ENCODE measurements at regions not wholly inside any gene's neighbourhood (a gene's known extent, or its start where the extent isn't known, plus 50 kb on each side); places are given as distances from the start of the nearest gene placed in this dataset.
A peak's percentile ranks its signal among the peaks of the same experiment; 100 is the strongest.
"Not testable (repeated sequence)": the region's sequence is repeated elsewhere in the genome, so short reads cannot be mapped to it uniquely, and the experiment has no call there.

DNA sequence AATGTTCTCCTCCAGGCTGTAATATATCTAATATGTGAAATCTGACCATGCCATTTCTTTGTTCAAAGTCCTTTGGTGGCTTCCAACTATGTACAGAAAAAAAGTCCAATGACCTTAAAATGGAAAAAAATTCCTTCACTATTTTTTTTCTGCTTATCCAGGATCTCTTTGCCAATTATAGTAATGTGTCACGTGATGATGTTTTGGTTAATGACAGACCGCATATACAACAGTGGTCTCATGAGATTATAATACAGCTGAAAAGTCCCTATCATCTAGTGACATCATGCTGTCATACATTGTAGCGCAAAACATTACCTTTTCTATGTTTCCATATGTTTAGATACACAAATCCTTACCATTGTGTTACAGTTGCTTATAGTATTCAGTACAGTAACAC lies 477.6 kb downstream of the TMEM232 start:
- DNase-seq = no peak

DNA sequence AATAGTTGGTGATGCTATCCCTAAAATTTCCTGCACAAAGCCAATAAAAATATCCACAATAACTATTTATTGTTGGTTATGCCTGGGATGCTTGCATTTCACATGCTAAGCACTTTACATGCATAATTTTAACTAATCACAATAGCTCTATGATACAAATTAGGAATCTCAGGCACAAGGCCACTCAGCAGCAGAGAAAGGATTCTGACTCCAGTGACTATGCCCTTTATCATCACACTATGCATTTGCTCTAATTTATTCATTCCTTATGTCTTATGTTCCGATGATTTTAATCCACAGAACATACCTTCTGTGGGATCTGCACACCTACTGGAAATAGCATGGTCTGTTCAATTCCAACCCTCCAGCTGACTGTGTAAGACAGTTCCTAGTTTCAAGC lies 476.1 kb downstream of the TMEM232 start:
- DNase-seq = no peak

- DNase-seq = no peak
Observed at GRCh38 chr5:110250755-110251154, 475.7 kb downstream of the TMEM232 start.

- no peak for DNase-seq
Observed at GRCh38 chr5:110251366-110251765, 475.1 kb downstream of the TMEM232 start.

DNA sequence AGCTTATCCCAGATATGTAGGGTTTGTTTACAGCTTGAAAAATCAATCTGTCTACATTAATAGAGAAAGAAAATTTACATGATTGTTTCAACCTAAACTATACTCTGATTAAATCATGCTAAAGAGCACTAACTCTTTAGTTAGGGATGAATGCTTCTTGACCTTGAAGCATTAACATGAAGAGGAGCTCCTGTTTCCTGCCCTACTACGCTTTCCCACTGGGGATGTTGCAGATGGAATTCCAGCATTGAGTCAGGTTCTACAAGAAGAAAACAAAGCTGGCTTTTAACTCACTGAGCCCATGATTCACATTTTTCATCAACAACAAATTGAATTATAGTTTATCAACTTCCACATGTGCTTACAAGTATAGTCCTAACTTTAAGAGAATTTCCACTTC lies 471.3 kb downstream of the TMEM232 start:
- DNase-seq = no peak

GRCh38 chr5:110256298-110256697 lies 470.2 kb downstream of the TMEM232 start:
- no peak for DNase-seq

DNA sequence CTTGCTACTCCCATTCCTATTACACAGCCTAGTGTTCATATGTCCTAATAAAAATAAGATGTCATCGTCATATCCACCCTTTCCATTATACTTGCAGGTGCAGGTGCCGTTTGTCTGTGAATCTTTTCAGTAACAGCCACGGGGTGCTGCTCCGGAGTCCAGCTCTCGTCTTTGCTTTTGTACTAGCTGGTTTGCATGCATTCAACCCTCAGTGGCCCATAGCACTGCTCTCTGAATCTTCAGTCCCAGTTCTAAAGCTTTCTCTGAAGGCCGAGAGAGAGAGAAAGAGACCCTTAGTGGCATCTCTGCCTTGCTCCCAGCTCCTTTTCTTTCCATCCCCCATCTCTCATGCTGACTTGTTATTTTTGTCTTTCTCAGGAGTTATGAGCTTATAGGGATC lies 468.5 kb downstream of the TMEM232 start:
- no peak for DNase-seq

DNA sequence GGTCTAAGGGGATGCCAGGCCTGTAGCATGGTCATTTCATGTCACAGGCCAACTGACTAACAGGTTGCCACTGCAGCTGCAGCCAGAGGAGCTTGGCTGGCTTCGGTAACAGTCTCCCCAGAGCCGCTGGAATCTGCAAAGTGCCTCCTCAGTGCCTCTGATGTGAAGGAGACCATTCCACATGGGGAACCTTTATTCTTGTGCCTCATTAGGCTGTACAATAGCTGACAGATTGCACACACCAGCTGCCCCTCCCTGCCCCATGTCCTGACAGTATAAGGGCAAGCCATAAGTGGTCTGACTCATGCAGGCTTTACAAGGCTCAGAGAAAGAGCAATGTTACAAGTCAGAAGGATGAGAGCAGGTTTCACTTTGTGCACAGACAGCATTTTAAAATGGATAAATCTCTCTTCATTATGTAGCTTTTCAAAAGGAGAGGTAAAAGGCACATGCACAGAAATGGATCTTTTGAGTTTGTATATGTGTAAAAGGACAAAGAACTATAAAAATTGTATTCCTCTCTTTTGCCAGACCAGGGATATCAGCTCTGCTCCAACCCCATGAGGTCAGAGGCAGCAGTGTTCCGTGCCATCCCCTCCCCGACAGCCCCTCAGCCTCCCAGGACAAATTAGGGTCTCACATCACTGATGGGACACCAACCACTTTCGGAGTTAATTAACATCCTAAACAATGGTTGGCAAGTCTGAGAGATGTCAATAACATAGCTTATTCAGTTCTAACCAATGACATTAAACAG lies 467.8 kb downstream of the TMEM232 start:
- DNase-seq = no peak

- no peak for DNase-seq
Observed at GRCh38 chr5:110262749-110263148, 463.7 kb downstream of the TMEM232 start.

DNA sequence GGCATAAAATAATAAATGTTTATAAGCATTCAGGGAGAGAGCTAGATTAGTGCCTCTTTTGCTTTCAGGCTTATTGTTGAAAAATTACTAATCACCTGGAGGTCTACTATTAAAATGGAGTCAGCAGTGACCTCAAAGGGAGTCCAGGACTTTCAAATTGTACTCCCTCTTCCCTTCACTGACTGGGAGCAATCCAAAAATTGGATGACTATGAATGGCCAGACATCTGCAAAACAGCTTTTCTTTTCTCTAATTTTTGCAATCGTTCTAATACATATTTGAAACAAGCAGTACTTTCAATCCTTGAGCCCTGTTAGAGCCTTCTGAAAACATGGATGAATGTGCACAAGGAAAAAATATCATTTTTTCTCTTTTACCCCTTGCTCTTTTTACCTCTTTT lies 461.8 kb downstream of the TMEM232 start:
- peak; percentile 48 for DNase-seq

DNA sequence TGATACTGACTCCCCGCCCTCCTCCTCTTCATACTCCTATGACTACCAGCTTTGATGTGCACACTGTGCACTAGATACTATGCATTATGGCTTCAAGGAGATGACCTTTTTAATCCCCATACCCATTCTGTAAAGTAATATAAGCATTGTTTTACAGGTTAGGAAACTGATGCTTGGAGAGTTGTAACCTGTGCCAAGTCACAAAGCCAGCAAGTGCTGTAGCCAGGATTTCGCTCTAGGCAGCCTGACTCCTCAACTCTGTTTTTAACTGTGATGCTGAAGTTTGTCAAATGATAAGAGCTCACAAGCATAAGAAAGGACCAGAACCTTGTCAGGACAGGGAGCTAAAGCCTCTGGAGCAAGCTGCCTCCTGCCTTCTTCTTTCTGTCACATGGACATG lies 461.3 kb downstream of the TMEM232 start:
- peak; percentile 37 for DNase-seq

DNA sequence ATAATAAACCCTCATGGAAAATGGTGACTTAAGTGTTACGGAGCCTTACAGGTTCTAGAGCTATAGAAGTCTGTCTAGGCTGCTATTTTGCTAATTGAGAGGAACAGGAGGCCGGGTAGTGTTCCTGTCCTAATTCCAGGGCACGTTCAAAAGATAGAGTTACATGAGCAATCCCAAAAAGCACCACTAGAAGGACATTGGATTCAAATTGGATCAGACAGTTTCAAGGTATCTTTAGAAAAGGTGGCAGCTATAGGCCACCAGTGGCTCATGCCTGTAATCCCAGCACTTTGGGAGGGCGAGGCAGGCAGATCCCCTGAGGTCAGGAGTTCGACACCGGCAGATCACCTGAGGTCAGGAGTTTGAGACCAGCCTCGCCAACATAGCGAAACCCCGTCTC lies 458.8 kb downstream of the TMEM232 start:
- no peak for DNase-seq

DNA sequence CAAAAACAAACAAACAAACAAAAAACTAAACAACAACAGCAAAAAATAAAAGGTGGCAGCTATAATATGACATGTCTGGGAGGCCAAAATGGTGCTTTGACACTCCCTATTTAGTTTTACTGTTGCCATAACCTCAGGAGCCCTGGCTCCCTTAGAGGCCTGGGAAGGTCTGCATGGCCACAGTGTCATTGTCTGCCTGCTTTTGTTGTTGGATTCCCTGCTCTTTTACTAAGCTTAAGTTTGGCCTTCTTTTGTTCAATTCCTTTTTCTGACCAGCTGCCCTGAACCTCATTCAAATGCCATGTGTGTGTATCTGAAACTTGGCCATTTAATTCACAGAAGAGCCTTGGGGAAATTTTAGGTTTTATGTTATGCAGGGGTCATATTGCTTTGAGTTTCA lies 458.2 kb downstream of the TMEM232 start:
- no peak for DNase-seq

DNA sequence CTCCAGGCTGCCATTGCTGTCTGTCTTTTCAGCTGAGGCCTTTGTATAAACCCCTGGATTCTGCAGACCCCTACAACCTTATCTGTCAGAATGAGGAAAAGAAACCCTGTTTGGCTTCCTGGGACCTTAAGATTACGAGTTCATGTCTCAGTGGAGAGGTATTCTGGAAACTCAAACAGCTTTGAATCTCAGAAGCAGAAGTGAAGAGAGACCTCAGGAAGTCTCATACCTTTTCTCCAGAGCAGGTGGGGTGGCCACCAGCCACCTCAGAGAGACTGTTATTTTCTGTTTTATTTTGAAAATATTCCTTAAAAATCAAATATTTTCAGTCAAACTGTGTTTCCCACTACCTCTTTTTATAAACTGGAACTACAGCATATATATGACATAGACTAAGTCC lies 457.5 kb downstream of the TMEM232 start:
- no peak for DNase-seq

DNA sequence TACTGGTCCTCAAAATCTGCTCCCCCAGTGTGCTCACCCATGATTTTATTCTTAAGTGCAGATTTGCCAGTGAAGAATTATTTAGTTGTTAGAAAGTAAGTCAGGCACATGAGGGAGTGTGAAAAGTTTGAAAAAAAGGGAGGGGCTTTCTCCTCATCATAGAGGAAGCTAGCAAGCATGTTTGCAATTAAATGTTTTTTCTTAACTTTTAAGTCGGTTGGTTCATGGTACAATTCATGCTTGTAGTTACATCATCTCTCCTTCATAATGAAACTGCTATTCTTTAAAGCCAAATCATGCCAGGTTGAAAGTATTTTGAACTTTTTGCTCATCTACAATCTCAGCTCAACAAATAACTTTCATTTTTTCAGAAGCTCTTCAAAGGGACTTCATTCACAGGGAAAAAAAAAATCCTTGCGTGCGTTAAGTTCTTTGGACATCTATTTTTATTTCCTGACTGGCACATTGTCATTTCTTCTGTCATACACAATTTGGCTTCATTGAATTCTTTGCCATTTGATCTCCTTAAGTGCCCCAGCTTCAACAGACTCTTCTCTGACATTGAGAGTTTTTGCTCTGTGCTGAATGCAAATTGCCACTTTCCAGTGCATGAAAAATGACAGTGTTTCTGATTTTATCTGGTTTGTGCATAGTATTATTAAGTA lies 456.9 kb downstream of the TMEM232 start:
- no peak for DNase-seq

DNA sequence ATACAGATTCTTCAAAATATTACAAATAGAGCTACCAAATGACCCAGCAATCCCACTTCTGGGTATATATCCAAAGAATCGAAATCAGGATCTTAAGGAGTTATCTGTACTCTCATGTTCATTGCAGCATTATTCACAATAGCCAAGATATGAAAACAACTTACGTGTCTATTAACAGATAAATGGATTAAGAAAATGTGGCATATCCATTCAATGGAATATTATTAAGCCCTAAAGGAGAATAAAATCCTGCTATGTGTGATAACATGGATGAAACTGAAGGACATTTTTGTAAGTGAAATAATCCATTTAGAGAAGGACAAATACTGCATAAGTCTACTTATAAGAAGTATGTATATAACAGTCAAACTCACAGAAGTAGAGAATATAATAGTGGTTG lies 450.6 kb downstream of the TMEM232 start:
- no peak for DNase-seq

- not testable (repeated sequence) for DNase-seq
Observed at GRCh38 chr5:110278449-110278848, 448.0 kb downstream of the TMEM232 start.

- not testable (repeated sequence) for DNase-seq
Observed at GRCh38 chr5:110284121-110284520, 442.4 kb downstream of the TMEM232 start.

GRCh38 chr5:110288766-110289511 lies 437.5 kb downstream of the TMEM232 start:
- no peak for DNase-seq

DNA sequence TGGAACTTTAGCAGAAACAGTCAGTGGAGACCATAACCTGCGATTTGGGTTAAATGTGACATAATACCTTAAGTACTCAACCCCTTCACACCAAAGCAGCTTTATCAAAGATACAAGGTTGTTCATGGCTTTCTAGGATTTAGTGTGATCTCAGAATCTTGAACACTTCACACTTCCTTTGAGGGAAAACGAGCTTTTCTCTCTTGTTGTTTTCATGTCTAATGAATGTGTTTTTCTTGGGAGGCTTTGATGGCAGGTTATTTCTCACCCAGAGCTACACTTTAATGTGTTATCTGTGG lies 437.0 kb downstream of the TMEM232 start:
- no peak for DNase-seq

- no peak for DNase-seq
Observed at GRCh38 chr5:110290542-110290941, 435.9 kb downstream of the TMEM232 start.

GRCh38 chr5:110294281-110294680 lies 432.2 kb downstream of the TMEM232 start:
- no peak for DNase-seq

GRCh38 chr5:110297152-110297670 lies 429.3 kb downstream of the TMEM232 start:
- DNase-seq = no peak
